ENCODE measurements at regions not wholly inside any gene's neighbourhood (a gene's known extent, or its start where the extent isn't known, plus 50 kb on each side); places are given as distances from the start of the nearest gene placed in this dataset.

DNA sequence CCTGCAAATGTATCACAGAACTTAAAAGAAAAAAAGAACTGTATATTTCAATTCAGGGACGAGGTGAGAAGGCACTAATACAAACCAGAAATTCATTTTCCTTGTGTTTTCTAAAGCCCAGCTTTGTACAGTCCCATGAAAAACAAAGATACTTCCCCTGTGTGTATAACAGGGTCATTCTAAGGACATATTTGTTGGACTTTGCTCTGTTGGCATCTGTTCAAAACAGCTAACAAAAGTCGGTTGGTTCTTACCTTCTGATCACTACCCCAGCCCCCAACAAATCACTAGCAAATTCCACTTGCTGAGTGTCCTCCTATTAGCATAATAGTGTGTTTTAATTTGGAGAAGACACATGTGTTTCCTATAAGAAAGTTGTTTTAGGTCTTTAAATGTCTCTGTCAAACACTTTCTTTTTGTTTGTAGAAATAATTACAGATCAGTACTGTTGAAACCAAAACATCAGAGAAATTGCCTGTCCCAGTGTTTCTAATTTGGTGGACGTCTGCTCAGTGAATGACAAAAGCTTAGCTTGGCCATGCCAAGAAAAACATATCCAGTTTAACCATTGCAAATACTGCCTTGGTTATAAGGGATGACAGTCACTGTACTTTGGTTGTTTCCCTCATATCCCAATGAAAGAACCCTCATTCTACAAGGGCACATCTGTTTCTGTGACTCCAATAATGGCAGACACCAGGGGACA lies 480.5 kb downstream of the EBF1 start:
- Histone ChIP-seq H2AFZ (ENCODE audit: control insufficient read depth, low read length) (no peak overlapping the region), H3K36me3 (ENCODE audit: control insufficient read depth in 2 of 2, extremely low read depth in 1 of 2, insufficient read depth in 2 of 2, low read length in 2 of 2) (no peaks in the 10 kb centered on the region), H3K4me1 (ENCODE audit: control insufficient read depth, extremely low read depth, insufficient read depth, low read length) (no peaks in the 10 kb centered on the region), H3K4me2 (ENCODE audit: control insufficient read depth, extremely low read depth, insufficient read depth, low read depth, low read length) (no peak overlapping the region), H3K9ac (ENCODE audit: control insufficient read depth, extremely low read depth, insufficient read depth, low read length) (no peak overlapping the region), H3K79me2 (ENCODE audit: control insufficient read depth, insufficient read depth, low read length) (no peaks in the 10 kb centered on the region), H3K27me3 (ENCODE audit: control insufficient read depth, extremely low read depth, insufficient read depth, low read length) (no peaks in the 10 kb centered on the region), H4K20me1 (ENCODE audit: control insufficient read depth, extremely low read depth, insufficient read depth, low read length) (no peaks in the 10 kb centered on the region), H3K9me1 (ENCODE audit: control insufficient read depth, extremely low read depth, insufficient read depth, low read length) (no peaks in the 10 kb centered on the region), H3K27ac (ENCODE audit: control insufficient read depth, insufficient read depth, low read length) (no peak overlapping the region), H3K4me3 (ENCODE audit: control insufficient read depth in 2 of 3, extremely low read depth in 1 of 3, insufficient read depth in 2 of 3, low read depth in 1 of 3, low read length in 3 of 3) (no peak overlapping the region), H3K9me3 (ENCODE audit: control insufficient read depth, low read depth, low read length) (no peaks in the 10 kb centered on the region)
- dilution Hi-C loops (cut with MboI; ENCODE audit: extremely low pct_ligation_motif_present, low sequenced_read_pairs), result no loop called here
- no peak for FAIRE-seq
- no peak for TF ChIP-seq EZH2 (IDR thresholded peaks at IDR 0.05; ENCODE audit: low read length)
- TF ChIP-seq, protein P1, sequence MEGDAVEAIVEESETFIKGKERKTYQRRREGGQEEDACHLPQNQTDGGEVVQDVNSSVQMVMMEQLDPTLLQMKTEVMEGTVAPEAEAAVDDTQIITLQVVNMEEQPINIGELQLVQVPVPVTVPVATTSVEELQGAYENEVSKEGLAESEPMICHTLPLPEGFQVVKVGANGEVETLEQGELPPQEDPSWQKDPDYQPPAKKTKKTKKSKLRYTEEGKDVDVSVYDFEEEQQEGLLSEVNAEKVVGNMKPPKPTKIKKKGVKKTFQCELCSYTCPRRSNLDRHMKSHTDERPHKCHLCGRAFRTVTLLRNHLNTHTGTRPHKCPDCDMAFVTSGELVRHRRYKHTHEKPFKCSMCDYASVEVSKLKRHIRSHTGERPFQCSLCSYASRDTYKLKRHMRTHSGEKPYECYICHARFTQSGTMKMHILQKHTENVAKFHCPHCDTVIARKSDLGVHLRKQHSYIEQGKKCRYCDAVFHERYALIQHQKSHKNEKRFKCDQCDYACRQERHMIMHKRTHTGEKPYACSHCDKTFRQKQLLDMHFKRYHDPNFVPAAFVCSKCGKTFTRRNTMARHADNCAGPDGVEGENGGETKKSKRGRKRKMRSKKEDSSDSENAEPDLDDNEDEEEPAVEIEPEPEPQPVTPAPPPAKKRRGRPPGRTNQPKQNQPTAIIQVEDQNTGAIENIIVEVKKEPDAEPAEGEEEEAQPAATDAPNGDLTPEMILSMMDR (optimal IDR thresholded peaks at IDR 0.05 in 1 of 3, IDR thresholded peaks at IDR 0.05 in 1 of 3, conservative IDR thresholded peaks at IDR 0.05 in 1 of 3; ENCODE audit: extremely low read depth in 1 of 3, insufficient read depth in 2 of 3, low read length in 3 of 3), result no peak
- no peak for DNase-seq (ENCODE audit: low read depth, low spot score)

DNA sequence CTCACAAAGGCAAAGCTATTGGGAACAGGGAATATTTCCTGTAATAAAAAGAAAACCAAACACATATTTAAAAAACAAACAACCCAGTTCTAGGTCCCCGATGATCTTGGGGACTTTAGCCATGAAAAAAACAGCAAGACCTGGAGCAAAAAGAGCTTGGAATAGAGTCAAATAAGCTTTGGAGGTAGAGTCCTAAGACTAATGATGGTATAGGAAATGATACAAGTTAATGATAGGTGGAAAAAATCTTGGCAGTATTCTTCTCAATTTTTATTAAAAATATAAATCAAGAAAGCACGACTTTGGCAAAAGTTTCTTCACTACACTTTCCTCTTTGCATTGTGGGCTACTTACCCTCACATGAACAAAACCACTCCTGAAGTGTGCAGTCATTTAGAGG lies 481.5 kb downstream of the EBF1 start:
- DNase-seq (ENCODE audit: low read depth, low spot score), result no peak
- no peaks in the 10 kb centered on the region for H3K36me3 ChIP-seq (ENCODE audit: control insufficient read depth in 2 of 2, extremely low read depth in 1 of 2, insufficient read depth in 2 of 2, low read length in 2 of 2)
- H3K27ac ChIP-seq (ENCODE audit: control insufficient read depth, insufficient read depth, low read length), result no peak overlapping the region
- no peaks in the 10 kb centered on the region for H3K9me3 ChIP-seq (ENCODE audit: control insufficient read depth, low read depth, low read length)
- H3K4me3 ChIP-seq (ENCODE audit: control insufficient read depth in 2 of 3, extremely low read depth in 1 of 3, insufficient read depth in 2 of 3, low read depth in 1 of 3, low read length in 3 of 3), result no peak overlapping the region
- H3K79me2 ChIP-seq (ENCODE audit: control insufficient read depth, insufficient read depth, low read length), result no peaks in the 10 kb centered on the region
- no peaks in the 10 kb centered on the region for H4K20me1 ChIP-seq (ENCODE audit: control insufficient read depth, extremely low read depth, insufficient read depth, low read length)
- H3K9ac ChIP-seq (ENCODE audit: control insufficient read depth, extremely low read depth, insufficient read depth, low read length), result no peak overlapping the region
- H3K4me1 ChIP-seq (ENCODE audit: control insufficient read depth, extremely low read depth, insufficient read depth, low read length), result no peaks in the 10 kb centered on the region
- TF ChIP-seq, protein P1 (optimal IDR thresholded peaks at IDR 0.05 in 1 of 3, IDR thresholded peaks at IDR 0.05 in 1 of 3, conservative IDR thresholded peaks at IDR 0.05 in 1 of 3; ENCODE audit: extremely low read depth in 1 of 3, insufficient read depth in 2 of 3, low read length in 3 of 3), result no peak
- no peak for TF ChIP-seq EZH2 (IDR thresholded peaks at IDR 0.05; ENCODE audit: low read length)
- no peak for FAIRE-seq
- H2AFZ ChIP-seq (ENCODE audit: control insufficient read depth, low read length), result no peak overlapping the region
- dilution Hi-C loops (cut with MboI; ENCODE audit: extremely low pct_ligation_motif_present, low sequenced_read_pairs), result no loop called here
- H3K9me1 ChIP-seq (ENCODE audit: control insufficient read depth, extremely low read depth, insufficient read depth, low read length), result no peaks in the 10 kb centered on the region
- no peak overlapping the region for H3K4me2 ChIP-seq (ENCODE audit: control insufficient read depth, extremely low read depth, insufficient read depth, low read depth, low read length)
- H3K27me3 ChIP-seq (ENCODE audit: control insufficient read depth, extremely low read depth, insufficient read depth, low read length), result no peaks in the 10 kb centered on the region

Measured in keratinocyte (primary cell).